ENCODE measurements at regions not wholly inside any gene's neighbourhood (a gene's known extent, or its start where the extent isn't known, plus 50 kb on each side); places are given as distances from the start of the nearest gene placed in this dataset.

GRCh38 chr2:188852772-188853171, 121.4 kb upstream of the COL3A1 start:
- FAIRE-seq (no peak), DNase-seq (ENCODE audit: insufficient read length, low spot score) (no peak)
- no peak for TF ChIP-seq CTCF (IDR thresholded peaks at IDR 0.05; ENCODE audit: insufficient read depth, missing control alignments)

- TF ChIP-seq CTCF (IDR thresholded peaks at IDR 0.05; ENCODE audit: insufficient read depth, missing control alignments): no peak
- FAIRE-seq: no peak
- no peak for DNase-seq (ENCODE audit: insufficient read length, low spot score)
Observed at GRCh38 chr2:188853307-188853706, 120.9 kb upstream of the COL3A1 start.

GRCh38 chr2:188865681-188866080, 108.5 kb upstream of the COL3A1 start:
- TF ChIP-seq CTCF (IDR thresholded peaks at IDR 0.05; ENCODE audit: insufficient read depth, missing control alignments): no peak
- FAIRE-seq: no peak
- no peak for DNase-seq (ENCODE audit: insufficient read length, low spot score)

GRCh38 chr2:188869550-188869949, 104.6 kb upstream of the COL3A1 start:
- no peak for FAIRE-seq
- no peak for TF ChIP-seq CTCF (IDR thresholded peaks at IDR 0.05; ENCODE audit: insufficient read depth, missing control alignments)
- no peak for DNase-seq (ENCODE audit: insufficient read length, low spot score)

GRCh38 chr2:188870289-188870688, 103.9 kb upstream of the COL3A1 start:
- no peak for TF ChIP-seq CTCF (IDR thresholded peaks at IDR 0.05; ENCODE audit: insufficient read depth, missing control alignments)
- FAIRE-seq (no peak), DNase-seq (ENCODE audit: insufficient read length, low spot score) (no peak)

- FAIRE-seq: no peak
- TF ChIP-seq CTCF (IDR thresholded peaks at IDR 0.05; ENCODE audit: insufficient read depth, missing control alignments): no peak
Observed at GRCh38 chr2:188875104-188875503, 99.1 kb upstream of the COL3A1 start.

GRCh38 chr2:188878716-188879115, 95.5 kb upstream of the COL3A1 start:
- FAIRE-seq (no peak), DNase-seq (ENCODE audit: insufficient read length, low spot score) (no peak)
- TF ChIP-seq CTCF (IDR thresholded peaks at IDR 0.05; ENCODE audit: insufficient read depth, missing control alignments): no peak

More at GRCh38 chr2:188875104-188875503, 99.1 kb upstream of the COL3A1 start:
- DNase-seq (ENCODE audit: insufficient read length, low spot score): no peak

All from D721Med (cell line).